Astrocyte (in vitro differentiated cells and primary cell): ENCODE measurements at regions not wholly inside any gene's neighbourhood (a gene's known extent, or its start where the extent isn't known, plus 50 kb on each side); places are given as distances from the start of the nearest gene placed in this dataset.

Experiments
- DNase-seq: peaks from one replicate; pipeline ENCODE4 v3.0.0-alpha.2; 2010; ENCODE audit warnings: low read depth
- FAIRE-seq: peaks from 2 replicates; lab custom pipeline; 2011; peaks lifted over from hg19 to GRCh38; lab: Jason Lieb, UNC
- H2AFZ ChIP-seq: 2 replicates; pipeline ENCODE4 v1.6.0; 2012; ENCODE audit warnings: low read depth, low read length, inconsistent platforms
- H3K27ac ChIP-seq: 2 replicates; pipeline ENCODE4 v1.5.1; 2011; ENCODE audit warnings: low read depth, low read length, inconsistent platforms
- H3K27me3 ChIP-seq: 2 replicates; pipeline ENCODE4 v1.6.0; 2011; ENCODE audit warnings: low read length, inconsistent platforms; ENCODE audit not compliant: insufficient read depth
- H3K36me3 ChIP-seq: 2 replicates; pipeline ENCODE4 v1.5.1; 2011; ENCODE audit warnings: low read length, inconsistent platforms; ENCODE audit not compliant: insufficient read depth
- H3K4me1 ChIP-seq: 2 replicates; pipeline ENCODE4 v1.5.1; 2011; ENCODE audit warnings: low read length, inconsistent platforms; ENCODE audit not compliant: insufficient read depth
- H3K4me2 ChIP-seq: 2 replicates; pipeline ENCODE4 v1.6.0; 2012; ENCODE audit warnings: low read length, inconsistent platforms
- H3K4me3 ChIP-seq: 2 replicates; pipeline ENCODE4 v1.5.1; 2011; ENCODE audit warnings: low read depth, mild to moderate bottlenecking, low read length, inconsistent platforms; ENCODE audit not compliant: insufficient read depth
- H3K79me2 ChIP-seq: 2 replicates; pipeline ENCODE4 v1.6.0; 2012; ENCODE audit warnings: mild to moderate bottlenecking, low read length, inconsistent platforms; ENCODE audit not compliant: insufficient read depth
- H3K9ac ChIP-seq: 2 replicates; pipeline ENCODE4 v1.6.0; 2012; ENCODE audit warnings: mild to moderate bottlenecking, low read length, inconsistent platforms
- H3K9me3 ChIP-seq: 2 replicates; pipeline ENCODE4 v1.5.1; 2012; ENCODE audit warnings: low read depth, mild to moderate bottlenecking, low read length, inconsistent platforms; ENCODE audit not compliant: insufficient read depth
- H4K20me1 ChIP-seq: 2 replicates; pipeline ENCODE4 v1.6.0; 2012; ENCODE audit warnings: low read length, inconsistent platforms; ENCODE audit not compliant: insufficient read depth
- H3K27ac Mint-ChIP-seq: one replicate; pipeline ENCODE4 v1.8.0; 2021; ENCODE audit warnings: mild to moderate bottlenecking, mixed read lengths; ENCODE audit not compliant: unreplicated experiment
- H3K27me3 Mint-ChIP-seq: one replicate; pipeline ENCODE4 v1.8.0; 2021; ENCODE audit warnings: low read depth, mixed read lengths; ENCODE audit not compliant: unreplicated experiment
- H3K36me3 Mint-ChIP-seq: one replicate; pipeline ENCODE4 v1.8.0; 2021; ENCODE audit warnings: low read depth, mixed read lengths; ENCODE audit not compliant: unreplicated experiment
- H3K4me1 Mint-ChIP-seq: one replicate; pipeline ENCODE4 v1.8.0; 2021; ENCODE audit warnings: low read depth, mixed read lengths; ENCODE audit not compliant: unreplicated experiment
- H3K4me3 Mint-ChIP-seq: one replicate; pipeline ENCODE4 v1.8.0; 2021; ENCODE audit warnings: mild to moderate bottlenecking, moderate library complexity, mixed read lengths; ENCODE audit not compliant: unreplicated experiment
- H3K9me3 Mint-ChIP-seq: one replicate; pipeline ENCODE4 v1.8.0; 2021; ENCODE audit warnings: mild to moderate bottlenecking, mixed read lengths; ENCODE audit not compliant: unreplicated experiment
- CTCF ChIP-seq: IDR thresholded peaks from 2 replicates; pipeline ENCODE4 v1.5.1; 2011; ENCODE audit warnings: low read depth, mild to moderate bottlenecking, inconsistent platforms, low read length, moderate library complexity; ENCODE audit not compliant: insufficient read depth
- EZH2 ChIP-seq: IDR thresholded peaks from 2 replicates; pipeline ENCODE4 v1.6.1; 2012; ENCODE audit warnings: mild to moderate bottlenecking, low read length, inconsistent platforms; ENCODE audit not compliant: insufficient read depth

GRCh38 chr4:108346818-108347210, 178.1 kb upstream of the LEF1 start:
- DNase-seq = peak; percentile 46
- Histone ChIP-seq H4K20me1 (no peaks in the 10 kb centered on the region), H3K4me2 (peak overlapping the region; percentile 65), H3K9me3 (no peaks in the 10 kb centered on the region), H3K79me2 (no peaks in the 10 kb centered on the region), H3K4me1 (peaks cover 21% of the 10 kb centered on the region), H3K27ac (peak overlapping the region; percentile 58), H2AFZ (no peak overlapping the region), H3K27me3 (no peaks in the 10 kb centered on the region), H3K9ac (peak overlapping the region; percentile 13), H3K4me3 (no peak overlapping the region), H3K36me3 (no peaks in the 10 kb centered on the region)
- Mint-ChIP-seq H3K4me1 (peaks cover 50% of the 10 kb centered on the region), H3K27me3 (no peaks in the 10 kb centered on the region), H3K27ac (peak overlapping the region; percentile 89), H3K4me3 (no peak overlapping the region), H3K36me3 (no peaks in the 10 kb centered on the region), H3K9me3 (no peaks in the 10 kb centered on the region)
- TF ChIP-seq CTCF = no peak
- no peak for TF ChIP-seq EZH2
- no peak for FAIRE-seq

- H3K4me2 ChIP-seq = peak overlapping the region; percentile 65
- H3K27ac Mint-ChIP-seq = peak overlapping the region; percentile 89
- H3K4me3 ChIP-seq = no peak overlapping the region
These were observed 177.4 kb upstream of the LEF1 start for GRCh38 chr4:108345862-108346817.

More at GRCh38 chr4:108345862-108346817, 177.4 kb upstream of the LEF1 start:
- no peaks in the 10 kb centered on the region for H3K27me3 Mint-ChIP-seq
- H3K9me3 ChIP-seq = no peaks in the 10 kb centered on the region
- peak; percentile 62 for FAIRE-seq
- no peaks in the 10 kb centered on the region for H3K79me2 ChIP-seq
- TF ChIP-seq CTCF (no peak), EZH2 (no peak)
- H3K4me3 Mint-ChIP-seq = no peak overlapping the region
- peaks cover 43% of the 10 kb centered on the region for H3K4me1 Mint-ChIP-seq
- H3K4me1 ChIP-seq = peaks cover 21% of the 10 kb centered on the region
- H3K36me3 Mint-ChIP-seq = no peaks in the 10 kb centered on the region
- no peaks in the 10 kb centered on the region for H4K20me1 ChIP-seq
- H2AFZ ChIP-seq = no peak overlapping the region
- H3K36me3 ChIP-seq = no peaks in the 10 kb centered on the region
- no peaks in the 10 kb centered on the region for H3K9me3 Mint-ChIP-seq
- peak overlapping the region; percentile 58 for H3K27ac ChIP-seq
- H3K9ac ChIP-seq = peak overlapping the region; percentile 13
- no peaks in the 10 kb centered on the region for H3K27me3 ChIP-seq
- peak; percentile 92 for DNase-seq
